HG03280 (cell line): ENCODE measurements at regions not wholly inside any gene's neighbourhood (a gene's known extent, or its start where the extent isn't known, plus 50 kb on each side); places are given as distances from the start of the nearest gene placed in this dataset.
"Not testable (repeated sequence)": the region's sequence is repeated elsewhere in the genome, so short reads cannot be mapped to it uniquely, and the experiment has no call there.

Experiments used
- ATAC-seq: cut with Tn5 transposase; IDR thresholded peaks from one replicate; pipeline ENCODE4 v1.9.1; 2021; ENCODE audit warnings: mild to moderate bottlenecking, moderate library complexity; ENCODE audit not compliant: unreplicated experiment

- no peak for ATAC-seq
Observed at GRCh38 chr20:4441871-4442270, 192.8 kb upstream of the ADRA1D start.

DNA sequence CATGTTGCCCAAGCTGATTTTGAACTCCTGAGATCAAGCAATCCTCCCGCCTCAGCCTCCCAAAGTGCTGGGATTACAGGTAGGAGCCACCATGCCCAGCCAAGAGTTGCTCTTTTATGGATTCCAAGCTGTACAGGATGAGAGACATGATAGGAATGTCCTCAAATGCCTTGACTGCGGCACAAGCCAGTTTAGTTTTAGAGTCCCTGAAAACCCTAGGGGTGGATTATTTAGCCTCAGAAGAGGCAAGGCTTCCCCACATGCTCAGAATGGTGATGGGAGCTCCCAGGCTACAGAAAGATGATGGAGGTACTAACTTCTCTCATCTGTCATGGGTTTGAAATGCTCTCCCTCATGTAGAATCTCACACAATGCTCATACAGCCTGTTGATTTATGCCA, 192.1 kb upstream of the ADRA1D start:
- ATAC-seq: no peak

- ATAC-seq: no peak
Observed at GRCh38 chr20:4439461-4439860, 190.4 kb upstream of the ADRA1D start.

DNA sequence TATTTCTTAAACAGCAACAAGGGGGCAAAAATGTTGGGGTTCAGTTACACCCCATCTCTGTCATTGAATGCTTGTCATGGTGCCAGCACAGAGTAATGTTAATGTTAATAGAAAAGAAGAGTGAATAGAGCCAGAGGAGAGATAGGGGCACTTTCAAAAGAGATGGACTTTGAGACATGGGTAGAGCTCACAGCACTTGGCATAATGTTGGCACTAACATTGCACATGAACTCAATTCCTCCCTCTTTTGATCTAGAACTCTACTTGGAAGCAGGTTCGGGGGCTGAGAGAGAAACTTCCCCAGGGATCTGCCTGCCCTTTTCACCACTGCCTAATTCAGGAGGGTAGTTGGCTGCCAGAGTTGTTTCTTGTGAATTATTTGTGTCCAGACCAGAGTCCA, 188.0 kb upstream of the ADRA1D start:
- no peak for ATAC-seq

DNA sequence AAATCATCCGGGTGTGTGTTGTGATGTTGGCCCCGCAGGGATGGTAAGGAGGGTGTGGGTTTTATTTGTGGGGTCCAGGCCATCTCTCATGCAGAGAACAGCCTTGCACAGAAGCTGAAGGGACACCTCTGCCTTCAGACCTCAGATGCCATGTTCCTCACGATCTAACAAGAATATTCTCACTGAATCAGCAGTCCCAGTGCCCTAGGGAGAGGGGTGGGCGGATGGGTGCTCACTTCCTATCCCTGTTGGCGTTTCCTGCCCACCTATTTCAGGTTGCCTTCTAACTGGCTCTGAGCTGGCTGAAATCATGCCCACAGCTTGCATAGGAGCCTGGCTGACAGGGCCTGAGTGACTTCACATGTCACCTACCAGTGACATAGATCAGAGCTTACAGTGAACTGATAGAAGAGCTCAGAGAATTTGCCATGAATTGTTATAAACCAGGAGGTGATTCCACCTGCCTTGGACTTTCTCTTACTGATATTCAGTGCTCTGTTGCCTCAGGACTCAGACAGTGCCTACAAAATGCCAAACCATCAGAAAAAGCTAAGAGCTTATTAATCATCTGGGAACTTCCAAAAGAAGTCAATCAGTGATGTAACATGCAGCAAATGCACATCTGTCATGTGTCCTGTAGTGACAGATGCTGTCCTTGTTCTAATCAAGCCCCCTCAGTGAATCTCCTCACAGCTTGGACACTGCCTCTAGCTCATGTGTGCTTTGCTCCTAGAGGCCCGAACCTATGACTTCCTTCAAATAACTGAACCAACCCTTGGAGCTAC, 186.8 kb upstream of the ADRA1D start:
- no peak for ATAC-seq

GRCh38 chr20:4435225-4435624, 186.1 kb upstream of the ADRA1D start:
- ATAC-seq: no peak

GRCh38 chr20:4434681-4435080, 185.6 kb upstream of the ADRA1D start:
- no peak for ATAC-seq

DNA sequence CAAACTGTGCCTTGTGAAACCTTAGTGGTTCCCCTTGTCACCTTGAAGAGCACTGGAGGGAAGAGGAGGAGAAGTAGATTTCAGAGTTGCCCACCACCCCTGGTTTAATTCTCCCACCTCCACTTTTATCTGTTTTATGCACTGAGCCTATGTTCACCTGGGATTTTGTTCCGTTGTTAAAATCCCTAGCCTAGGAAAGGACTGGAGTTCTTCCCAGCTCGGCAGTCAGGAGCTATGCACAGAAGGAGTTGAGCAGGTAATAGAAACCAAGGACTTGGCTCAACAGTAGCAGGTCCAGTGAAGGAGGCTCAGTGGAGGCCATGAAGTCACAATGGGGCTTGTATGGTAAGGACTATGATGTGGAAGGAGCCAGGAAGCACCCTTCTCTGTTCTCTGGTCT, 182.4 kb upstream of the ADRA1D start:
- ATAC-seq: no peak

GRCh38 chr20:4430826-4431225, 181.7 kb upstream of the ADRA1D start:
- ATAC-seq: not testable (repeated sequence)

- no peak for ATAC-seq
Observed at GRCh38 chr20:4427940-4428586, 179.0 kb upstream of the ADRA1D start.

GRCh38 chr20:4418141-4418540, 169.1 kb upstream of the ADRA1D start:
- ATAC-seq: no peak

DNA sequence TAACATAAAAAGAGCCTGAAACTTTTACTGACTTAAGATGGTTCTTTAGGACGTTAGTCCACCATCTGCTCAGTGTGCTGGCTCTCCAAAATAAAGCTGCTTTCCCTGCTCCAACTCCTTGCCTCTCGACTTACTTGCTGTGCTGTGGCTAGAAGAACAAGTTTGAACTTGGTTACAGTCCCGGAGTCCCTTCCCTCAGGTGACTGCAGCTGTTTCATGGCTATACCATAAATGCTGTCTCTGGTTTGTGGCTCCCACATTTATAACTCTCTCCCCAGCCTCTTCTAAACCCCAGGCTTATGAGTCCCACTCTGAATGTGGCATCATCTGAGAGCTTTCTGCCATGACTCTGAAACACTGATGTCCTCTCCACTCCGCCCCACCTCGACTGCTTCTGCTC, 166.2 kb upstream of the ADRA1D start:
- ATAC-seq: no peak

- ATAC-seq: no peak
Observed at GRCh38 chr20:4413314-4414049, 164.4 kb upstream of the ADRA1D start.

DNA sequence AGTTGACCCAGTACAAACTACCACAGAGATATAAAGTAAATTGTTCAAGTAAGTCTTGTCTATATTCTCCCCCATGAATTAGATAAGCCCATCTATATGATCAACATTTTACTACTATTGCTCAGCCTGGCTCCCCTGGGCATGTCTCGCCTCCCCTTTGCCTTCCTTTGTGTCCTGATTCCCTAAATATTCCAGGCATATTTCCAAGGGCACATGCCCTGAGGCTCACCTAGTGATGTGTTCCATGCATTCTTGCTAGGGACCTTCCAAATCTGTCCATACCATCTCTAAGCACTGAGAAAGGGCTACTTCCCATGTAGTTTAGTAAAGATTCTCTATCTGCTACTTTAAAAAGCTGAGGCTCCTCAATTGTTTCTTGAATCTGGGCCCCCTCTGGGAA, 163.1 kb upstream of the ADRA1D start:
- ATAC-seq: no peak

DNA sequence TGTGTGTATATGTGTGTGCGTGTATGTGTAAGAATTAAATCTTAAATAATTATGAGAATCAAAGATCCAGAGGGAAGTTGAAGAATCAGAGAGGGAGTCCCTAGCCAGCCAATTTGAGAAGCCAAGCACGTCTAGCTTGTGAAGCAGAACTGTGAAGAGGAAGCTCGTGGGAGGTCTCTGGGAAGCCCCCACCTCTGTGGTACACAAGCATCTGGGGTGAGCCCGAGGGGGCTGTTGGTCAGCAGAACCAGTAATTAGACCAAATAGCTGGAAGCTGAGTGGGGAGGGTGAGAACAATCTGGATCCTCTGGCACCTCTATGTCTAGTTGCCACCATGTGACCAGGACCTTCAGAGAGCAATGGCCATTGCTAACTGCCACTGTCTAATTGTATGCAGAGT, 162.7 kb upstream of the ADRA1D start:
- no peak for ATAC-seq

DNA sequence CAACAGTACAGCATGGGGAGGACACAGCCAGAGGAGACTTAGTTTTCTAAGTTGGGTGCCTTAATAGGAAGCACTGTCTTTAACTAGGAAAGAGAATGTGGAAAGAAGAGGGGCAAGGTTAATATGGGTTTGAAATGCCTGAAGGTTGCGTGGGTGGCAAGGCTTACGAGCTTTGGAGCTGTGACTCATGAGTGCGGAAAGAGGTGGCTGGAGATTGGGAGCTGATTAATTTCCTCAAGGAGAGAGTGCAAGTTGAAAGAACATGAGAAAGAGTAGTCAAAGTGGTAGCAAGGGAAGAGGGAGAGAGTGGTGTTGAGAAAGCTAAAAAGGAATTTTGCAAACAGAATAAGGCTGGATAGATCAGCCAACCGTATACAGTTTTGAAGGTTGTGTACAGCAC, 157.5 kb upstream of the ADRA1D start:
- ATAC-seq: no peak

DNA sequence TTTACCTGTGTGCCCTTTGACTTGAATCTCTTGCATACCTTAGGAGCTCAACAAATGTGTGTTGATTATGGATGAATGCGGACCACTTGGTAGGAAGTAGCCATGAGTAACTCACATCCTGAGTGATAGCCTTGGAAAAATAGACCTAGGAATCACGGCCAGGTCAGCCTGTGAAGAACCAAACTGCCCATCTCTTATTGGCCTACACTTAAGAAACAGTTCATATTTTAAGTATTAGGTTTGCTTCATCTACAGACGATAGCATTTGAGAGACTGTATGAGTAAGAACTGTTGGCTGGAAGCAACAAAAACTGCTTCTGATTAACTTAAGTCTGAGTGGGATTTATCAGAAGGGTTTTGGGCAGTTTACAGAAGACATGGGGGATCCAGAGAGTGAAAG, 152.5 kb upstream of the ADRA1D start:
- no peak for ATAC-seq

- no peak for ATAC-seq
Observed at GRCh38 chr20:4384961-4385360, 135.9 kb upstream of the ADRA1D start.

GRCh38 chr20:4383961-4384360, 134.9 kb upstream of the ADRA1D start:
- ATAC-seq: no peak

DNA sequence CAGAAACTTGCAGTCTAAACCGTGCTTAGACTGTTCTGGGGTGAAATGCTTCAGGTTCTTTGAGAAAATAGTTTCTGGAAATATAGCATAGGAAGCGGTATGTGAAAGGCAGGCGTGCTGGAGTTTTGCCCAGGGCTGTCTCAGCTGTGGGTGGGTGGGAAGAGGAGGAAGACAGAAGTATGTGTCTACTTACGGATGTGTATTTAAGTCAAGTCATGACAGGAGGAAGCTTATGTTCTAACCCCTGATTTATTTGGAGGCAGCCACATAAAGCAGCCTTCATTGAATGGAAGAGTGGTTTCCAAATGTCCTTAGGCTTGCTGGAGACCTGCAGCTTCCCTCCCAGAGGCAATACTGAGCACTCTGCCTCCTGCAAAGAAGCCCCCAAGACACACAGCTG, 126.8 kb upstream of the ADRA1D start:
- ATAC-seq: no peak

DNA sequence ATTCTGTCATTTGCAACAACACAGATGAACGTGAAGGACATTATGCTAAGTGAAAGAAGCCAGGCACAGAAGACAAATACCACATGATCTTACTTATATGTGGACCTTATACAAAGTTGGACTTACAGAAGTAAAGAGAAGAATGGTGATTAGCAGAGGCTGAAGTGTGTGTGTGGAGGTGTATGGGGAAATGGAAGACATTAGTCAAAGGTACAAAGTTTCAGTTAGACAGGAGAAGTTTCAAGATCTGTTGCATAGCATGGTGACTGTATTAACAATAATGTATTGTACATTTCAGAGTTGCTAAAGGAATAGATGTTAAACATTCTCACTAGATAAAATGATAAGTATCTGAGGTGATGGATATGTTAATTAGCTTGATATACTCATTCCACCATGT, 124.4 kb upstream of the ADRA1D start:
- no peak for ATAC-seq

DNA sequence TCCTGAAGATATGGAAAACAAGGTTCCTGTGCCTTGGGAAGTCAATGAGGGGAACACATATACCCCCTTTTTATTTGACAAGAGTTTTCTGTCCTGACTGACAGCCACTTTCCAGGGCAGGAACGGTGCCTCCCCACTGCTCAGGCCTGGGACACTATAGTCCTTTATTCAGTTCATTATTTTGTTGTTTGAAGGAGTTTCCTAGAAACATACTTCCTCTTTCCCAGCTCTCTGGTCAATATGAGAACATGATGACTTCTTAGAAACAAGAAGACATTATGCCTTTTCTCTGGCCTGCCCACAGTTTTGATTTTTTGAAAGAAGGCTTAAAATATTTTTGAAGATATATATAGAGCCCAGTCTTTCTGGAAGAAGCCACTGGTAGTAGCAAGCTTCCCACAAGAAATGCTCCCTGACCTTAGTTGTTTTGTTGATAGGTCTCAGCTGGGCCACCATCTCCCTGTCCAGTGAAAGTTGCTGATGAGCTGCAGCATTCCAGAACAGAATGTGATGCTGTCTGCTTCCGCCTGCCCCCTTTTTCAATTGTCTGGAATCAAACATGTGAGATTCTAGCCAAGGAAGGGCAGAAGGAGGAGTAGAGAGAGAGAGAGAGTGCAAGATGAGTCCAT, 122.7 kb upstream of the ADRA1D start:
- no peak for ATAC-seq
